H1 (cell line): ENCODE measurements at regions not wholly inside any gene's neighbourhood (a gene's known extent, or its start where the extent isn't known, plus 50 kb on each side); places are given as distances from the start of the nearest gene placed in this dataset.

Experiments
- CTCF ChIA-PET: fragments of 300-600 bp; sonication (Branson Sonifier 250); formaldehyde crosslinking; loops from one replicate; lab custom pipeline; 2021; ENCODE audit not compliant: partially characterized antibody; lab: Charles Lee
- POLR2A ChIA-PET: fragments of 300-600 bp; sonication (Branson Sonifier 250); formaldehyde crosslinking; loops from one replicate; lab custom pipeline; 2021; ENCODE audit warnings: inconsistent platforms; ENCODE audit not compliant: partially characterized antibody; lab: Charles Lee
- DNase-seq, 2 experiments: peaks; one replicate each; pipeline versions ENCODE4 v3.0.0 to v3.0.0-alpha.2; 2010 to 2022; ENCODE audit warnings: low spot score in 2 of 2, low read depth in 1 of 2, mixed read lengths in 1 of 2
- FAIRE-seq: peaks from 2 replicates; lab custom pipeline; 2011; peaks lifted over from hg19 to GRCh38; lab: Jason Lieb, UNC
- H2AFZ ChIP-seq: 2 replicates; pipeline ENCODE4 v1.8.1; 2012; ENCODE audit warnings: low read length, inconsistent platforms
- H2AK5ac ChIP-seq: 2 replicates; pipeline ENCODE4 v1.6.1; 2013; ENCODE audit warnings: low read depth, low read length
- H2BK120ac ChIP-seq: replicated peaks from 2 replicates; pipeline ENCODE3; 2013; ENCODE audit warnings: low read depth, low read length, inconsistent platforms
- H2BK12ac ChIP-seq: 2 replicates; pipeline ENCODE4 v1.6.1; 2013; ENCODE audit warnings: low read depth, low read length
- H2BK15ac ChIP-seq: 2 replicates; pipeline ENCODE4 v1.6.1; 2013; ENCODE audit warnings: low read length
- H2BK20ac ChIP-seq: 2 replicates; pipeline ENCODE4 v1.6.1; 2013; ENCODE audit warnings: low read length
- H2BK5ac ChIP-seq: 2 replicates; pipeline ENCODE4 v1.6.1; 2013; ENCODE audit warnings: low read depth, low read length
- H3K14ac ChIP-seq: 2 replicates; pipeline ENCODE4 v1.6.1; 2013; ENCODE audit warnings: inconsistent platforms; ENCODE audit not compliant: insufficient read length
- H3K18ac ChIP-seq: 2 replicates; pipeline ENCODE4 v1.6.1; 2013; ENCODE audit warnings: low read length; ENCODE audit errors: extremely low read depth
- H3K23ac ChIP-seq: 2 replicates; pipeline ENCODE4 v1.6.1; 2013; ENCODE audit warnings: inconsistent platforms; ENCODE audit not compliant: insufficient read length
- H3K23me2 ChIP-seq: 2 replicates; pipeline ENCODE4 v1.6.1; 2013; ENCODE audit warnings: low read depth, low read length
- H3K27ac ChIP-seq: 2 replicates; pipeline ENCODE4 v1.6.1; 2011; ENCODE audit warnings: low read depth, low read length, inconsistent platforms
- H3K27me3 ChIP-seq, 4 experiments: replicated peaks in 1 of 4; 1 replicate in 1 of 4; 2 replicates in 3 of 4; pipeline versions ENCODE4 v1.6.1 to v1.8.1; 2011 to 2013; ENCODE audit warnings: low read length in 3 of 4, mild to moderate bottlenecking in 3 of 4, inconsistent platforms in 2 of 4, mixed read lengths in 2 of 4, moderate library complexity in 1 of 4; ENCODE audit not compliant: control insufficient read depth in 3 of 4, insufficient read depth in 3 of 4; ENCODE audit errors: extremely low read depth in 1 of 4
- H3K36me3 ChIP-seq, 4 experiments: 2 replicates each; pipeline versions ENCODE4 v1.6.1 to v1.8.1; 2011 to 2013; ENCODE audit warnings: mild to moderate bottlenecking in 4 of 4, low read length in 3 of 4, moderate library complexity in 2 of 4, control low read depth in 1 of 4, inconsistent platforms in 1 of 4; ENCODE audit not compliant: insufficient read depth in 4 of 4, control insufficient read depth in 2 of 4
- H3K4ac ChIP-seq: replicated peaks from 2 replicates; pipeline ENCODE3; 2013; ENCODE audit warnings: low read length, low read depth, mixed read lengths, inconsistent platforms; ENCODE audit not compliant: insufficient read length
- H3K4me1 ChIP-seq, 4 experiments: replicated peaks in 1 of 4; 1 replicate in 1 of 4; 2 replicates in 3 of 4; pipeline versions ENCODE4 v1.6.1 to v1.8.1; 2011 to 2013; ENCODE audit warnings: low read length in 3 of 4, inconsistent platforms in 2 of 4, mixed read lengths in 1 of 4; ENCODE audit not compliant: insufficient read depth in 4 of 4, control insufficient read depth in 3 of 4
- H3K4me2 ChIP-seq, 2 experiments: 2 replicates each; pipeline versions ENCODE4 v1.6.1 to v1.8.1; 2011 to 2013; ENCODE audit warnings: low read depth in 2 of 2, low read length in 2 of 2, control low read depth in 1 of 2, inconsistent platforms in 1 of 2, mild to moderate bottlenecking in 1 of 2; ENCODE audit not compliant: insufficient read depth in 1 of 2
- H3K4me3 ChIP-seq, 4 experiments: fragments of 200-600, 300-600 bp in 1 of 4; sonication (generic), shearing (Covaris generic), sonication (Bioruptor Twin) in 1 of 4; 2 replicates each; pipeline versions ENCODE4 v1.5.1 to v1.8.1; 2011 to 2016; ENCODE audit warnings: low read length in 4 of 4, low read depth in 3 of 4, control low read depth in 2 of 4, inconsistent platforms in 2 of 4, mild to moderate bottlenecking in 2 of 4, mixed read lengths in 1 of 4, moderate library complexity in 1 of 4; ENCODE audit not compliant: insufficient read depth in 2 of 4; ENCODE audit errors: extremely low read depth in 1 of 4
- H3K56ac ChIP-seq: replicated peaks from 2 replicates; pipeline ENCODE3; 2013; ENCODE audit warnings: low read depth, mild to moderate bottlenecking, mixed read lengths, low read length, inconsistent platforms; ENCODE audit not compliant: insufficient read length
- H3K79me1 ChIP-seq: 2 replicates; pipeline ENCODE4 v1.6.1; 2013; ENCODE audit warnings: low read depth, low read length, control low read depth
- H3K79me2 ChIP-seq, 2 experiments: 2 replicates each; pipeline versions ENCODE4 v1.6.1 to v1.8.1; 2012 to 2013; ENCODE audit warnings: low read length in 2 of 2, mild to moderate bottlenecking in 2 of 2, inconsistent platforms in 1 of 2; ENCODE audit not compliant: insufficient read depth in 2 of 2, control insufficient read depth in 1 of 2
- H3K9ac ChIP-seq, 4 experiments: replicated peaks in 1 of 4; 1 replicate in 1 of 4; 2 replicates in 3 of 4; pipeline versions ENCODE4 v1.6.1 to v1.8.1; 2011 to 2013; ENCODE audit warnings: low read depth in 3 of 4, low read length in 3 of 4, control low read depth in 2 of 4, mild to moderate bottlenecking in 2 of 4, moderate library complexity in 2 of 4, inconsistent platforms in 1 of 4; ENCODE audit errors: extremely low read depth in 1 of 4
- H3K9me3 ChIP-seq, 2 experiments: 2 replicates each; pipeline versions ENCODE4 v1.6.1 to v1.8.1; 2012 to 2013; ENCODE audit warnings: mild to moderate bottlenecking in 2 of 2, moderate library complexity in 2 of 2, control low read depth in 1 of 2, inconsistent platforms in 1 of 2, low read depth in 1 of 2, low read length in 1 of 2, mixed read lengths in 1 of 2; ENCODE audit not compliant: insufficient read depth in 2 of 2
- H4K20me1 ChIP-seq, 2 experiments: replicated peaks in 1 of 2; 2 replicates each; pipeline versions ENCODE3 to v1.8.1; 2011 to 2013; ENCODE audit warnings: inconsistent platforms in 2 of 2, low read length in 2 of 2, mild to moderate bottlenecking in 1 of 2; ENCODE audit not compliant: insufficient read depth in 2 of 2, control insufficient read depth in 1 of 2
- H4K5ac ChIP-seq: 2 replicates; pipeline ENCODE4 v1.6.1; 2013; ENCODE audit warnings: low read length, low read depth, mixed read lengths, inconsistent platforms; ENCODE audit not compliant: insufficient read length
- H4K8ac ChIP-seq: 2 replicates; pipeline ENCODE4 v1.8.0; 2013; ENCODE audit warnings: mild to moderate bottlenecking, moderate library complexity, low read length, inconsistent platforms; ENCODE audit not compliant: insufficient read depth; ENCODE audit errors: extremely low read depth
- H4K91ac ChIP-seq: replicated peaks from 2 replicates; pipeline ENCODE3; 2013; ENCODE audit warnings: low read length, mixed read lengths, inconsistent platforms; ENCODE audit not compliant: insufficient read length
- CTBP2 ChIP-seq: IDR thresholded peaks from 2 replicates; pipeline ENCODE4 v1.7.0; 2011; ENCODE audit warnings: borderline replicate concordance, mild to moderate bottlenecking, moderate library complexity, mixed read lengths, low read length; ENCODE audit not compliant: insufficient read depth, insufficient read length
- GABPA ChIP-seq: IDR thresholded peaks from 2 replicates; pipeline ENCODE4 v1.6.1; 2011; ENCODE audit warnings: mild to moderate bottlenecking, low read length, moderate library complexity, borderline replicate concordance; ENCODE audit not compliant: insufficient read depth
- POU5F1 ChIP-seq: IDR thresholded peaks from 2 replicates; pipeline ENCODE4 v1.6.1; 2011; ENCODE audit warnings: low read depth, mild to moderate bottlenecking, low read length, moderate library complexity
- RAD21 ChIP-seq, 2 experiments: IDR thresholded peaks in 1 of 2; conservative IDR thresholded peaks in 1 of 2; 2 replicates each; pipeline ENCODE4 v1.6.1; 2011; ENCODE audit warnings: low read depth in 2 of 2, low read length in 2 of 2, improper control_type of control experiment in 1 of 2, inconsistent platforms in 1 of 2, mild to moderate bottlenecking in 1 of 2, moderate library complexity in 1 of 2
- RBBP5 ChIP-seq: IDR thresholded peaks from 2 replicates; pipeline ENCODE4 v1.7.1; 2012; ENCODE audit warnings: low read depth, mild to moderate bottlenecking, inconsistent platforms, low read length, moderate library complexity, borderline replicate concordance
- RXRA ChIP-seq: IDR thresholded peaks from 2 replicates; pipeline ENCODE4 v1.6.1; 2011; ENCODE audit warnings: low read depth, mild to moderate bottlenecking, low read length, moderate library complexity; ENCODE audit not compliant: insufficient read depth
- SAP30 ChIP-seq: fragments of 300-600 bp; sonication (generic); IDR thresholded peaks from 2 replicates; pipeline ENCODE4 v1.7.1; 2012; ENCODE audit warnings: low read length, moderate library complexity, mild to moderate bottlenecking, inconsistent platforms; ENCODE audit not compliant: insufficient read depth, insufficient replicate concordance
- SIRT6 ChIP-seq: IDR thresholded peaks from one replicate; pipeline ENCODE4 v1.7.1; 2012; ENCODE audit warnings: low read length, inconsistent platforms
- SP1 ChIP-seq: IDR thresholded peaks from 2 replicates; pipeline ENCODE4 v1.6.1; 2011; ENCODE audit warnings: low read depth, low read length
- SRF ChIP-seq: IDR thresholded peaks from 2 replicates; pipeline ENCODE4 v1.6.1; 2011; ENCODE audit warnings: mild to moderate bottlenecking, low read depth, low read length, moderate library complexity
- TAF7 ChIP-seq: optimal IDR thresholded peaks from 2 replicates; pipeline ENCODE3; 2011; ENCODE audit warnings: low read depth, mild to moderate bottlenecking, inconsistent platforms, low read length, moderate library complexity, borderline replicate concordance
- TBP ChIP-seq: IDR thresholded peaks from 2 replicates; pipeline ENCODE4 v1.6.1; 2011; ENCODE audit warnings: low read depth, low read length, improper control_type of control experiment
- ZNF274 ChIP-seq: IDR thresholded peaks from 2 replicates; pipeline ENCODE4 v1.7.0; 2012; ENCODE audit warnings: low read length, borderline replicate concordance; ENCODE audit errors: extremely low read depth
- WGBS, 2 experiments: shearing (Covaris generic) in 1 of 2; methylation state at CpG; one replicate each; pipeline versions ENCODE4 v1.1.6 to v1.1.7; 2013 to 2015; ENCODE audit warnings: low lambda C conversion rate in 2 of 2, mixed read lengths in 2 of 2, inconsistent platforms in 1 of 2, low coverage in 1 of 2, missing lambda C conversion rate in 1 of 2; ENCODE audit not compliant: insufficient replicate concordance in 2 of 2, insufficient coverage in 1 of 2, insufficient read length in 1 of 2; ENCODE audit errors: extremely low coverage in 1 of 2, missing lambda C conversion rate in 1 of 2; 5-methylcytosine and 5-hydroxymethylcytosine counted together
- TF ChIP-seq, protein P1 (sequence below): IDR thresholded peaks from 2 replicates; pipeline ENCODE4 v1.6.1; 2011; ENCODE audit warnings: low read depth, mild to moderate bottlenecking, low read length; ENCODE audit not compliant: insufficient read depth

DNA sequence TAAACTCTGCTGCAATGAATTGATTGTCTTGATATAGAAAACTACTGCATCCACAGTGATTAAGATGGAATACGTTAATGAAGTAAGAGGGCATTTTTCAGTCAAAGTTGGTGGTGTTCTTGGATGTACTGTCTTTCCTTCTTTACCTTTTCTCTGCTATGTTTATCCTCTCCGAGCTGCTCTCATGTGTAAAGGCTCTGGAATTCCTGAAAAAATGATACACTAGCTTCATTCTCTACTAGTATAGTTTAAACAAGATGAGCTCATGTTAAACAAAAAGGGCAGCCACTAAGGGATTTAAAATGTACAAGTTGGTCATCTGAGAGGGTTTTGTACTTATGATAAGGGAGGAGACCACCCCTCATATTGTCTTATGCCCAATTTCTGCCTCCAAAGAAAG lies 504.6 kb upstream of the NECTIN3 start:
- H3K4me3 ChIP-seq = no peak overlapping the region
- H2BK120ac ChIP-seq = no peak overlapping the region
- no peak overlapping the region for H3K4me2 ChIP-seq
- H4K91ac ChIP-seq = no peak overlapping the region
- no peak overlapping the region for H4K5ac ChIP-seq
- H2BK15ac ChIP-seq = no peak overlapping the region
- H4K8ac ChIP-seq = no peak overlapping the region
- H2BK5ac ChIP-seq = no peak overlapping the region
- H2AK5ac ChIP-seq = no peak overlapping the region
- CTCF ChIA-PET = no interaction called here
- no peak for DNase-seq
- no peak overlapping the region for H3K4ac ChIP-seq
- POLR2A ChIA-PET = no interaction called here
- H2AFZ ChIP-seq = no peak overlapping the region
- no peak overlapping the region for H3K27ac ChIP-seq
- WGBS, 2 experiments = 96% methylated on average over 2 of the region's 2 CpGs; no CpG with 5 or more reads in 1 of the 2 experiments
- no peaks in the 10 kb centered on the region for H3K27me3 ChIP-seq
- H3K23ac ChIP-seq = no peak overlapping the region
- no peak for TF ChIP-seq RXRA
- TF ChIP-seq CTBP2 = no peak
- no peak for TF ChIP-seq RBBP5
- TF ChIP-seq SIRT6 = no peak
- no peak for TF ChIP-seq ZNF274
- TF ChIP-seq SRF = no peak
- no peak for TF ChIP-seq GABPA
- no peak for TF ChIP-seq POU5F1
- no peak for TF ChIP-seq RAD21 (IDR thresholded peaks at IDR 0.05 in 1 of 2, conservative IDR thresholded peaks at IDR 0.05 in 1 of 2; ENCODE audit: low read depth in 2 of 2, low read length in 2 of 2)
- TF ChIP-seq, protein P1, sequence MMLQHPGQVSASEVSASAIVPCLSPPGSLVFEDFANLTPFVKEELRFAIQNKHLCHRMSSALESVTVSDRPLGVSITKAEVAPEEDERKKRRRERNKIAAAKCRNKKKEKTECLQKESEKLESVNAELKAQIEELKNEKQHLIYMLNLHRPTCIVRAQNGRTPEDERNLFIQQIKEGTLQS = no peak
- TF ChIP-seq SP1 = no peak
- TF ChIP-seq TAF7 = no peak
- no peak for TF ChIP-seq TBP
- no peak for TF ChIP-seq SAP30
- TF ChIP-seq, all 59 proteins: peak for 0
- Histone ChIP-seq H3K23me2 (no peaks in the 10 kb centered on the region), H3K9ac (no peak overlapping the region), H3K9me3 (no peaks in the 10 kb centered on the region; a peak in 1 of 4 replicates), H3K18ac (no peak overlapping the region), H3K4me1 (no peaks in the 10 kb centered on the region), H2BK20ac (no peak overlapping the region), H3K56ac (no peak overlapping the region), H3K36me3 (no peaks in the 10 kb centered on the region), H4K20me1 (no peaks in the 10 kb centered on the region), H3K79me1 (no peaks in the 10 kb centered on the region), H2BK12ac (no peak overlapping the region), H3K14ac (no peak overlapping the region), H3K79me2 (no peaks in the 10 kb centered on the region)
- FAIRE-seq = no peak
